Hepatocyte (in vitro differentiated cells): ENCODE measurements at regions not wholly inside any gene's neighbourhood (a gene's known extent, or its start where the extent isn't known, plus 50 kb on each side); places are given as distances from the start of the nearest gene placed in this dataset.

Source experiments
- CTCF ChIP-seq: fragments of 200-600 bp; sonication (generic); IDR thresholded peaks from 2 replicates; pipeline ENCODE4 v1.5.1; 2016; ENCODE audit warnings: antibody characterized with exemption, mild to moderate bottlenecking; ENCODE audit not compliant: poor library complexity
- EZH2 ChIP-seq: fragments of 200-600 bp; sonication (generic); IDR thresholded peaks from 2 replicates; pipeline ENCODE4 v1.6.1; 2016; ENCODE audit warnings: antibody characterized with exemption, mild to moderate bottlenecking, borderline replicate concordance
- EZH2phosphoT487 ChIP-seq: fragments of 200-600 bp; sonication (generic); IDR thresholded peaks from one replicate; pipeline ENCODE4 v1.6.1; 2018; ENCODE audit warnings: antibody characterized with exemption, mild to moderate bottlenecking, low read depth, moderate library complexity; ENCODE audit not compliant: unreplicated experiment, severe bottlenecking

- TF ChIP-seq CTCF (no peak), EZH2 (no peak), EZH2phosphoT487 (no peak)
Measured at GRCh38 chr6:144447472-144447871, 162.3 kb downstream of the UTRN start.
